ENCODE measurements at regions not wholly inside any gene's neighbourhood (a gene's known extent, or its start where the extent isn't known, plus 50 kb on each side); places are given as distances from the start of the nearest gene placed in this dataset.

DNA sequence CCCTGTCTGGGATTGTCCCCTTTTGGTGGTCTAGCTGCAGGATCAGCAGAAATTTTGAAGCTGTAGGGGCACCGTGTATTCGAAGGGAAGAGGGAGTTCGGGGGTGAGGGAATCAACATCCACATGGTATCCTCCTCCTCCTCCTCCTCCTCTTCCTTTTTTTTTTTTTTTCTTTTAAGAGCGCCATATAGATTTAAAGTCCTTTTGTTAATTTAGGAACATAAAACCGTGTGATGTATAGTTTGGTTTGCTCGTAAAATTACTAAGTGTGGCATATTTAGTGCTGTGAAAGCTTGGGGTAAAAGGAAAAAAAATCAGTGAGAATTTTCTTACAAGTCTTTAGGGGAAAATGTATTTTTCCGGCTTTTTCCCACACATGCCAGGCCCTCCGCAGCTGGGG, 50.1 kb upstream of the GSE1 start:
- TF ChIP-seq, protein P1, sequence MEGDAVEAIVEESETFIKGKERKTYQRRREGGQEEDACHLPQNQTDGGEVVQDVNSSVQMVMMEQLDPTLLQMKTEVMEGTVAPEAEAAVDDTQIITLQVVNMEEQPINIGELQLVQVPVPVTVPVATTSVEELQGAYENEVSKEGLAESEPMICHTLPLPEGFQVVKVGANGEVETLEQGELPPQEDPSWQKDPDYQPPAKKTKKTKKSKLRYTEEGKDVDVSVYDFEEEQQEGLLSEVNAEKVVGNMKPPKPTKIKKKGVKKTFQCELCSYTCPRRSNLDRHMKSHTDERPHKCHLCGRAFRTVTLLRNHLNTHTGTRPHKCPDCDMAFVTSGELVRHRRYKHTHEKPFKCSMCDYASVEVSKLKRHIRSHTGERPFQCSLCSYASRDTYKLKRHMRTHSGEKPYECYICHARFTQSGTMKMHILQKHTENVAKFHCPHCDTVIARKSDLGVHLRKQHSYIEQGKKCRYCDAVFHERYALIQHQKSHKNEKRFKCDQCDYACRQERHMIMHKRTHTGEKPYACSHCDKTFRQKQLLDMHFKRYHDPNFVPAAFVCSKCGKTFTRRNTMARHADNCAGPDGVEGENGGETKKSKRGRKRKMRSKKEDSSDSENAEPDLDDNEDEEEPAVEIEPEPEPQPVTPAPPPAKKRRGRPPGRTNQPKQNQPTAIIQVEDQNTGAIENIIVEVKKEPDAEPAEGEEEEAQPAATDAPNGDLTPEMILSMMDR (IDR thresholded peaks at IDR 0.05) = no peak
- TF ChIP-seq, protein P2, sequence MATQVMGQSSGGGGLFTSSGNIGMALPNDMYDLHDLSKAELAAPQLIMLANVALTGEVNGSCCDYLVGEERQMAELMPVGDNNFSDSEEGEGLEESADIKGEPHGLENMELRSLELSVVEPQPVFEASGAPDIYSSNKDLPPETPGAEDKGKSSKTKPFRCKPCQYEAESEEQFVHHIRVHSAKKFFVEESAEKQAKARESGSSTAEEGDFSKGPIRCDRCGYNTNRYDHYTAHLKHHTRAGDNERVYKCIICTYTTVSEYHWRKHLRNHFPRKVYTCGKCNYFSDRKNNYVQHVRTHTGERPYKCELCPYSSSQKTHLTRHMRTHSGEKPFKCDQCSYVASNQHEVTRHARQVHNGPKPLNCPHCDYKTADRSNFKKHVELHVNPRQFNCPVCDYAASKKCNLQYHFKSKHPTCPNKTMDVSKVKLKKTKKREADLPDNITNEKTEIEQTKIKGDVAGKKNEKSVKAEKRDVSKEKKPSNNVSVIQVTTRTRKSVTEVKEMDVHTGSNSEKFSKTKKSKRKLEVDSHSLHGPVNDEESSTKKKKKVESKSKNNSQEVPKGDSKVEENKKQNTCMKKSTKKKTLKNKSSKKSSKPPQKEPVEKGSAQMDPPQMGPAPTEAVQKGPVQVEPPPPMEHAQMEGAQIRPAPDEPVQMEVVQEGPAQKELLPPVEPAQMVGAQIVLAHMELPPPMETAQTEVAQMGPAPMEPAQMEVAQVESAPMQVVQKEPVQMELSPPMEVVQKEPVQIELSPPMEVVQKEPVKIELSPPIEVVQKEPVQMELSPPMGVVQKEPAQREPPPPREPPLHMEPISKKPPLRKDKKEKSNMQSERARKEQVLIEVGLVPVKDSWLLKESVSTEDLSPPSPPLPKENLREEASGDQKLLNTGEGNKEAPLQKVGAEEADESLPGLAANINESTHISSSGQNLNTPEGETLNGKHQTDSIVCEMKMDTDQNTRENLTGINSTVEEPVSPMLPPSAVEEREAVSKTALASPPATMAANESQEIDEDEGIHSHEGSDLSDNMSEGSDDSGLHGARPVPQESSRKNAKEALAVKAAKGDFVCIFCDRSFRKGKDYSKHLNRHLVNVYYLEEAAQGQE (IDR thresholded peaks at IDR 0.05; ENCODE audit: insufficient read depth in 1 of 2, low read depth in 2 of 2, low read length in 1 of 2) = no peak
- TF ChIP-seq SIN3A (IDR thresholded peaks at IDR 0.05; ENCODE audit: borderline replicate concordance, insufficient read depth, low read depth, low read length) (no peak), TCF7L2 (IDR thresholded peaks at IDR 0.05; ENCODE audit: low read depth, low read length) (no peak), POLR2AphosphoS5 (IDR thresholded peaks at IDR 0.05; ENCODE audit: low read depth, low read length) (no peak)
